PC-9 (cell line): ENCODE measurements at regions not wholly inside any gene's neighbourhood (a gene's known extent, or its start where the extent isn't known, plus 50 kb on each side); places are given as distances from the start of the nearest gene placed in this dataset.

Experiments
- BruUV-seq: library from RNA; stranded (reverse); fragments of 400-500 nt; replicated peaks from 2 replicates; lab custom pipeline; 2021; lab: Mats Ljungman, UMichigan
- CTCF ChIA-PET: fragments of 300-600 bp; sonication (Branson Sonifier 250); formaldehyde crosslinking; loops from one replicate; lab custom pipeline; 2022; ENCODE audit warnings: antibody characterized with exemption; lab: Charles Lee
- POLR2A ChIA-PET: fragments of 300-600 bp; sonication (Branson Sonifier 250); formaldehyde crosslinking; loops from one replicate; lab custom pipeline; 2022; ENCODE audit warnings: antibody characterized with exemption; ENCODE audit not compliant: unreplicated experiment; lab: Charles Lee
- DNase-seq, 2 experiments: peaks; one replicate each; pipeline versions ENCODE4 v3.0.0 to v3.0.0-alpha.2; 2015 to 2022; ENCODE audit warnings: mixed read lengths in 1 of 2
- H2AFZ ChIP-seq: fragments of 200-600 bp; sonication (generic); 2 replicates; pipeline ENCODE4 v1.8.1; 2017; ENCODE audit warnings: antibody characterized with exemption
- H3F3A ChIP-seq: fragments of 200-600 bp; sonication (generic); 2 replicates; pipeline ENCODE4 v1.8.1; 2017; ENCODE audit warnings: antibody characterized with exemption, mild to moderate bottlenecking, low read depth; ENCODE audit not compliant: insufficient read depth
- H3K27ac ChIP-seq: fragments of 200-600 bp; sonication (generic); 2 replicates; pipeline ENCODE4 v1.6.1; 2016; ENCODE audit warnings: mixed run types
- H3K27me3 ChIP-seq: fragments of 200-600 bp; sonication (generic); 2 replicates; pipeline ENCODE4 v1.6.1; 2016; ENCODE audit warnings: low read depth, mixed run types; ENCODE audit not compliant: insufficient read depth
- H3K36me3 ChIP-seq: fragments of 200-600 bp; sonication (generic); 2 replicates; pipeline ENCODE4 v1.6.1; 2016; ENCODE audit warnings: low read depth, mixed run types
- H3K4me1 ChIP-seq: fragments of 200-600 bp; sonication (generic); replicated peaks from 2 replicates; pipeline ENCODE4 v1.6.1; 2016; ENCODE audit warnings: mixed run types; ENCODE audit not compliant: insufficient read depth
- H3K4me2 ChIP-seq: fragments of 200-600 bp; sonication (generic); 2 replicates; pipeline ENCODE4 v1.6.1; 2017; ENCODE audit warnings: mixed run types
- H3K4me3 ChIP-seq: fragments of 200-600 bp; sonication (generic); 2 replicates; pipeline ENCODE4 v1.6.1; 2016; ENCODE audit warnings: mixed run types
- H3K79me2 ChIP-seq: fragments of 200-600 bp; sonication (generic); 2 replicates; pipeline ENCODE4 v1.6.1; 2017; ENCODE audit warnings: low read depth, mixed run types
- H3K9me2 ChIP-seq: fragments of 200-600 bp; sonication (generic); 2 replicates; pipeline ENCODE4 v1.8.1; 2017; ENCODE audit warnings: mild to moderate bottlenecking; ENCODE audit not compliant: insufficient read depth
- H3K9me3 ChIP-seq: fragments of 200-600 bp; sonication (generic); 2 replicates; pipeline ENCODE4 v1.8.1; 2016; ENCODE audit warnings: low read depth; ENCODE audit not compliant: insufficient read depth
- H4K20me1 ChIP-seq: fragments of 200-600 bp; sonication (generic); 2 replicates; pipeline ENCODE4 v1.8.1; 2017; ENCODE audit not compliant: insufficient read depth
- CTCF ChIP-seq: fragments of 200-600 bp; sonication (generic); conservative IDR thresholded peaks from 2 replicates; pipeline ENCODE4 v1.6.1; 2017; ENCODE audit warnings: mixed run types, antibody characterized with exemption, mild to moderate bottlenecking, moderate library complexity
- EZH2 ChIP-seq: fragments of 200-600 bp; sonication (generic); IDR thresholded peaks from 2 replicates; pipeline ENCODE4 v1.8.0; 2017; ENCODE audit warnings: antibody characterized with exemption, low read depth
- intact Hi-C: fragments of 100-400 bp; cut with micrococcal nuclease; formaldehyde crosslinking; loops from one replicate; pipeline ENCODE4 v1.10.0; 2022; ENCODE audit not compliant: unreplicated experiment

DNA sequence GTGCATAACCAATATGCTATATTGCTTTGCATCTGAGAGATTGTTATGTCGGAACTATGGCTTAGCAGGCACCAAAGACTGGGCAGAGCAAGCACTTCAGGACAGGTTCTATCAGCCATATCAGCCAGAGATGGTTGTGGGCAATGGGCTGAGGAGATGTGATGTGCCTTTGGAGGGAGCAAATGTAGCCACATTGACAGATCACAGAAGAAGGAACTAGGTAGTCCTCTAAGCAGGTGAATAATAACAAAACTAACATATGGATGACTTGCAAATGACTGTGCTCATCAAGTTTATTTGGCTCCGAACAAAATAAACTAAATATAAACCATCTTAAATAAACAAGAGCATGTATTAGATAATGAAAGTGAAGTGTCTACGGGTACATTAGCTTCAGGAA is 291.7 kb downstream of the RMST start:
- Histone ChIP-seq H3K4me3 (no peak overlapping the region), H3K4me1 (no peaks in the 10 kb centered on the region), H3K9me2 (no peaks in the 10 kb centered on the region), H3K9me3 (no peaks in the 10 kb centered on the region; the same call in 1 of the 2 replicates), H3K79me2 (no peaks in the 10 kb centered on the region), H3K4me2 (no peak overlapping the region), H3K27ac (no peak overlapping the region), H2AFZ (no peak overlapping the region), H3K27me3 (peaks cover 5% of the 10 kb centered on the region; the same call in 1 of the 2 replicates), H4K20me1 (no peaks in the 10 kb centered on the region), H3K36me3 (no peaks in the 10 kb centered on the region), H3F3A (no peaks in the 10 kb centered on the region)
- no peak for TF ChIP-seq EZH2
- TF ChIP-seq CTCF, result no peak
- BruUV-seq, result no TSS peak
- CTCF ChIA-PET, result no interaction called here
- no peak for DNase-seq
- intact Hi-C loops, result no loop called here
- POLR2A ChIA-PET, result no interaction called here

GRCh38 chr12:97756066-97756666 is 293.6 kb downstream of the RMST start:
- Histone ChIP-seq H3K27ac (no peak overlapping the region), H3K27me3 (peaks cover 5% of the 10 kb centered on the region; the same call in 1 of the 2 replicates), H3K36me3 (no peaks in the 10 kb centered on the region), H3K79me2 (no peaks in the 10 kb centered on the region), H3K9me2 (no peaks in the 10 kb centered on the region), H3K4me3 (no peak overlapping the region), H3K4me1 (no peaks in the 10 kb centered on the region), H3F3A (no peaks in the 10 kb centered on the region), H4K20me1 (no peaks in the 10 kb centered on the region), H3K9me3 (no peaks in the 10 kb centered on the region; the same call in 1 of the 2 replicates), H2AFZ (no peak overlapping the region), H3K4me2 (no peak overlapping the region)
- POLR2A ChIA-PET, result no interaction called here
- no peak for DNase-seq
- no TSS peak for BruUV-seq
- intact Hi-C loops, result no loop called here
- no peak for TF ChIP-seq CTCF
- CTCF ChIA-PET, result no interaction called here

DNA sequence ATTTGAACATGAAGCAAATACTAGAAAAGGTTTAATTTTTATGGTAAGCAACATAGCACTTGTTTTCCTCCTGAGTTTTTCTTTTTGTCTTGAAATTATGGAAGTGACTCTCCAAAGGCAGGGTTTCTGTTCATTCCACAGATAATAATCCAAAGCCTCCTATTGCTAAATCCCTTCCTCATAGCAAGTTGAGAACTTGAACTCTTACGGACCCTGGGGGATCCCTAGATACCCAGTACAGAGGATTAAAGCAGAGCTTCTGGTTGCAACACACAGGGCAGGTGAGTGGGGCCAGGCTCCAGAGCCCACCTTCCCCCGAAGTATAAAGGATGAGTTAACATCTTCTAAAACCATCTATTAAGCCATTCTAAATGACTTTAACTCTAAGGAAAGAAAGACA is 294.1 kb downstream of the RMST start:
- BruUV-seq, result no TSS peak
- TF ChIP-seq CTCF (no peak), EZH2 (no peak)
- no peaks in the 10 kb centered on the region; the same call in 1 of the 2 replicates for H3K9me3 ChIP-seq
- no peak for DNase-seq
- intact Hi-C loops, result no loop called here
- peaks cover 5% of the 10 kb centered on the region; the same call in 1 of the 2 replicates for H3K27me3 ChIP-seq
- H3K4me2 ChIP-seq, result no peak overlapping the region
- H4K20me1 ChIP-seq, result no peaks in the 10 kb centered on the region
- H3K4me3 ChIP-seq, result no peak overlapping the region
- no peaks in the 10 kb centered on the region for H3F3A ChIP-seq
- H3K4me1 ChIP-seq, result no peaks in the 10 kb centered on the region
- no peaks in the 10 kb centered on the region for H3K9me2 ChIP-seq
- CTCF ChIA-PET, result no interaction called here
- no peaks in the 10 kb centered on the region for H3K36me3 ChIP-seq
- H3K27ac ChIP-seq, result no peak overlapping the region
- no peaks in the 10 kb centered on the region for H3K79me2 ChIP-seq
- H2AFZ ChIP-seq, result no peak overlapping the region
- POLR2A ChIA-PET, result no interaction called here
